Gastrocnemius medialis (tissue), 4 donors: ENCODE measurements at regions not wholly inside any gene's neighbourhood (a gene's known extent, or its start where the extent isn't known, plus 50 kb on each side); places are given as distances from the start of the nearest gene placed in this dataset.

Experiments
- POLR2A ChIP-seq, 2 donors: fragments of 450-650 bp; IDR thresholded peaks; one replicate each; pipeline ENCODE4 v1.6.1; 2017; ENCODE audit warnings: antibody characterized with exemption in 2 of 2, mild to moderate bottlenecking in 2 of 2, moderate library complexity in 2 of 2
- TF ChIP-seq, protein P1 (sequence below), 5 experiments: fragments of 450-650 bp in 3 of 5; fragments of 200-600 bp in 2 of 5; sonication (generic) in 2 of 5; IDR thresholded peaks in 4 of 5; conservative IDR thresholded peaks in 1 of 5; 1 replicate in 4 of 5; 2 replicates in 1 of 5; pipeline ENCODE4 v1.5.1; 2016 to 2019; ENCODE audit warnings: antibody characterized with exemption in 5 of 5, mild to moderate bottlenecking in 3 of 5, moderate library complexity in 3 of 5

DNA sequence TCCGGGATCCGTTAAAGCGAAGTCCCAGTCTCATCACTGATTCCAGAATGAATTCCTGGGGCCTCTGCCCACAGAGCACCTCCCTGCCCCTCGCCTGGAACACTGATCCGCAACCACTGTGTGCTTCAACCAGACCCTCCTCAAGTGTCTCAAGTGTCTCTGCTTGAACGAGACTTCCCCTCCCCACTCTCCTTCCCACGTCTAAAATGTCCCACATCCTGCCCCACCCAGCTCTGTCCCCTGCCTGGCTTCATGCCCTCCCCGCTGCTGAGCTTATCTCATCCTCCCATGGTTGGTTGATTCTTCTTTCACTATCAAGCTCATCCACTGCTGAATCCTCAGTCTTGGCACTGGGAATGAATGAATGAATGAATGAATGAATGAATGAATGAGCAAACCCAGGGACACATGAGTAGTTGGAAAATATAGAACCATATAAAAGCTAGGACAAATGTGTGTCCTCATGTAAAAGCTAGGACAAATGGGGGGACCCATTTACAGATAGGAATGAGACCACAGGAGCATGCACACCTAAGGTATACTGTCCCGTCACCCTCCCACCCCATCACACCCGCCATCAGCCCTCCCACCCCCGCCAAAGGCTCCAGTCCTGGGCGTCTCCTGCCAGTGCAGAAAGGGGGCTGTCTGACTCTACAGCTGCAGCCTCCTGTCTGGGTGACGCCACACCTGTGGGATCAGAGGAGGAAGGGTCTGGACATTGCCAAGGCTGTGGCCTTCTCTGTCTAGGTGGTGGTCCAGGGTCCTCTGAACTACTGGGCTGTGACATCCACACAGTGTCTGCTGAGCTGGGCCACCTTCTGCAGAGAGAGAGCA lies 71.4 kb upstream of the LINC01488 start:
- TF ChIP-seq, protein P1, sequence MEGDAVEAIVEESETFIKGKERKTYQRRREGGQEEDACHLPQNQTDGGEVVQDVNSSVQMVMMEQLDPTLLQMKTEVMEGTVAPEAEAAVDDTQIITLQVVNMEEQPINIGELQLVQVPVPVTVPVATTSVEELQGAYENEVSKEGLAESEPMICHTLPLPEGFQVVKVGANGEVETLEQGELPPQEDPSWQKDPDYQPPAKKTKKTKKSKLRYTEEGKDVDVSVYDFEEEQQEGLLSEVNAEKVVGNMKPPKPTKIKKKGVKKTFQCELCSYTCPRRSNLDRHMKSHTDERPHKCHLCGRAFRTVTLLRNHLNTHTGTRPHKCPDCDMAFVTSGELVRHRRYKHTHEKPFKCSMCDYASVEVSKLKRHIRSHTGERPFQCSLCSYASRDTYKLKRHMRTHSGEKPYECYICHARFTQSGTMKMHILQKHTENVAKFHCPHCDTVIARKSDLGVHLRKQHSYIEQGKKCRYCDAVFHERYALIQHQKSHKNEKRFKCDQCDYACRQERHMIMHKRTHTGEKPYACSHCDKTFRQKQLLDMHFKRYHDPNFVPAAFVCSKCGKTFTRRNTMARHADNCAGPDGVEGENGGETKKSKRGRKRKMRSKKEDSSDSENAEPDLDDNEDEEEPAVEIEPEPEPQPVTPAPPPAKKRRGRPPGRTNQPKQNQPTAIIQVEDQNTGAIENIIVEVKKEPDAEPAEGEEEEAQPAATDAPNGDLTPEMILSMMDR (IDR thresholded peaks at IDR 0.05 in 4 of 5, conservative IDR thresholded peaks at IDR 0.05 in 1 of 5), result no peak
- TF ChIP-seq POLR2A (IDR thresholded peaks at IDR 0.05), result no peak
